A549 (cell line): ENCODE measurements at regions not wholly inside any gene's neighbourhood (a gene's known extent, or its start where the extent isn't known, plus 50 kb on each side); places are given as distances from the start of the nearest gene placed in this dataset.
"Not testable (repeated sequence)": the region's sequence is repeated elsewhere in the genome, so short reads cannot be mapped to it uniquely, and the experiment has no call there.

Experiments
- ATAC-seq, 2 experiments: fragments of 200-7000 bp in 1 of 2; fragments of >200 bp in 1 of 2; cut with Nextera tagmentation in 1 of 2; cut with Tn5 transposase in 1 of 2; 3 replicates each; pipeline versions ENCODE4 v1.8.0 to v1.9.1; 2018 to 2020; ENCODE audit warnings: mild to moderate bottlenecking in 1 of 2, moderate library complexity in 1 of 2
- CTCF ChIA-PET: fragments of 300-600 bp; sonication (Branson Sonifier 250); formaldehyde crosslinking; extraction: SDS; loops from one replicate; lab custom pipeline; 2021; ENCODE audit warnings: antibody characterized with exemption, inconsistent platforms; lab: Yijun Ruan, JAX
- POLR2A ChIA-PET: fragments of 350-600 bp; formaldehyde crosslinking; extraction: SDS; loops from one replicate; lab custom pipeline; 2021; ENCODE audit warnings: antibody characterized with exemption, inconsistent platforms; lab: Yijun Ruan, JAX
- DNase-seq, 2 experiments: peaks; one replicate each; pipeline versions ENCODE4 v3.0.0 to v3.0.0-alpha.2; 2011 to 2016; ENCODE audit warnings: low read depth in 1 of 2, low spot score in 1 of 2
- FAIRE-seq: peaks from 2 replicates; lab custom pipeline; 2011; peaks lifted over from hg19 to GRCh38; lab: Jason Lieb, UNC
- H3K27ac ChIP-seq, 2 experiments: fragments of >200 bp; sonication (Bioruptor Twin); formaldehyde crosslinking; 3 replicates each; pipeline ENCODE4 v1.5.1; 2016 to 2017
- H3K4me1 ChIP-seq: fragments of >200 bp; sonication (Bioruptor Twin); formaldehyde crosslinking; 3 replicates; pipeline ENCODE4 v1.6.1; 2016
- H3K4me2 ChIP-seq: fragments of >200 bp; sonication (Bioruptor Twin); formaldehyde crosslinking; 3 replicates; pipeline ENCODE4 v1.6.1; 2016
- H3K4me3 ChIP-seq: fragments of >200 bp; sonication (Bioruptor Twin); formaldehyde crosslinking; 3 replicates; pipeline ENCODE4 v1.5.1; 2016
- H3K9me3 ChIP-seq: fragments of >200 bp; sonication (Bioruptor Twin); formaldehyde crosslinking; 3 replicates; pipeline ENCODE4 v1.6.1; 2016
- ATOH8 ChIP-seq: fragments of 250-450 bp; sonication (Bioruptor Pico); IDR thresholded peaks from 2 replicates; pipeline ENCODE4 v1.5.0; 2020; ENCODE audit warnings: low read depth, mild to moderate bottlenecking, moderate library complexity
- BHLHE40 ChIP-seq: IDR thresholded peaks from 2 replicates; pipeline ENCODE4 v1.6.1; 2012; ENCODE audit warnings: low read depth, low read length, inconsistent platforms
- CEBPB ChIP-seq, 2 experiments: fragments of >200 bp in 1 of 2; sonication (Bioruptor Twin) in 1 of 2; formaldehyde crosslinking in 1 of 2; IDR thresholded peaks; 2 replicates each; pipeline ENCODE4 v1.6.1; 2012 to 2016
- EHMT2 ChIP-seq: fragments of 200-600 bp; sonication (generic); IDR thresholded peaks from 2 replicates; pipeline ENCODE4 v1.6.1; 2016; ENCODE audit warnings: antibody characterized with exemption, low read depth, mild to moderate bottlenecking, moderate library complexity
- ESRRA ChIP-seq: fragments of 150-350 bp; IDR thresholded peaks from 2 replicates; pipeline ENCODE4 v1.6.1; 2014; ENCODE audit warnings: mild to moderate bottlenecking, low read length, borderline replicate concordance
- FOSB ChIP-seq: fragments of 250-450 bp; sonication (Bioruptor Pico); IDR thresholded peaks from 2 replicates; pipeline ENCODE4 v1.5.0; 2020; ENCODE audit warnings: mild to moderate bottlenecking, moderate library complexity
- FOXS1 ChIP-seq: fragments of 250-450 bp; sonication (Bioruptor Pico); IDR thresholded peaks from 2 replicates; pipeline ENCODE4 v1.5.0; 2020; ENCODE audit warnings: mild to moderate bottlenecking, moderate library complexity
- HDAC2 ChIP-seq: fragments of 200-600 bp; sonication (generic); IDR thresholded peaks from 2 replicates; pipeline ENCODE4 v1.6.1; 2016
- HEYL ChIP-seq: fragments of 250-450 bp; sonication (Bioruptor Pico); IDR thresholded peaks from 2 replicates; pipeline ENCODE4 v1.8.0; 2021; ENCODE audit warnings: mild to moderate bottlenecking, moderate library complexity
- HOXA7 ChIP-seq: fragments of 250-450 bp; sonication (Bioruptor Pico); IDR thresholded peaks from 2 replicates; pipeline ENCODE4 v1.5.0; 2020; ENCODE audit warnings: mild to moderate bottlenecking, moderate library complexity
- HOXB13 ChIP-seq: fragments of 250-450 bp; sonication (Bioruptor Pico); IDR thresholded peaks from 2 replicates; pipeline ENCODE4 v1.5.0; 2020; ENCODE audit warnings: low read depth, mild to moderate bottlenecking, moderate library complexity
- HOXB5 ChIP-seq: fragments of 250-450 bp; sonication (Bioruptor Pico); IDR thresholded peaks from 2 replicates; pipeline ENCODE4 v1.5.0; 2020; ENCODE audit warnings: mild to moderate bottlenecking, moderate library complexity
- MYC ChIP-seq: IDR thresholded peaks from 2 replicates; pipeline ENCODE4 v1.6.1; 2012; ENCODE audit warnings: mild to moderate bottlenecking, inconsistent platforms, low read length, improper control_type of control experiment, borderline replicate concordance
- RFX5 ChIP-seq: fragments of 450-650 bp; IDR thresholded peaks from 2 replicates; pipeline ENCODE4 v1.7.1; 2014; ENCODE audit warnings: antibody characterized with exemption, mild to moderate bottlenecking, moderate library complexity
- SREBF2 ChIP-seq: fragments of 450-650 bp; IDR thresholded peaks from 2 replicates; pipeline ENCODE4 v1.6.1; 2014; ENCODE audit warnings: mild to moderate bottlenecking, moderate library complexity
- TP53 ChIP-seq: fragments of 250-450 bp; sonication (Bioruptor Pico); IDR thresholded peaks from 2 replicates; pipeline ENCODE4 v1.5.0; 2021; ENCODE audit warnings: mild to moderate bottlenecking, moderate library complexity
- ZSCAN20 ChIP-seq: fragments of 250-450 bp; sonication (Bioruptor Pico); IDR thresholded peaks from 2 replicates; pipeline ENCODE4 v1.8.0; 2022; ENCODE audit warnings: mild to moderate bottlenecking, moderate library complexity
- WGBS: methylation state at CpG from one replicate; pipeline ENCODE4 v1.1.6; 2017; ENCODE audit errors: missing lambda C conversion rate; 5-methylcytosine and 5-hydroxymethylcytosine counted together
- TF ChIP-seq, protein P1 (sequence below): fragments of >200 bp; sonication (Bioruptor Twin); formaldehyde crosslinking; IDR thresholded peaks from 2 replicates; pipeline ENCODE4 v1.6.1; 2016
- TF ChIP-seq, protein P2 (sequence below): IDR thresholded peaks from 2 replicates; pipeline ENCODE4 v1.6.1; 2012
- TF ChIP-seq, protein P3 (sequence below): IDR thresholded peaks from 2 replicates; pipeline ENCODE4 v1.6.1; 2012

DNA sequence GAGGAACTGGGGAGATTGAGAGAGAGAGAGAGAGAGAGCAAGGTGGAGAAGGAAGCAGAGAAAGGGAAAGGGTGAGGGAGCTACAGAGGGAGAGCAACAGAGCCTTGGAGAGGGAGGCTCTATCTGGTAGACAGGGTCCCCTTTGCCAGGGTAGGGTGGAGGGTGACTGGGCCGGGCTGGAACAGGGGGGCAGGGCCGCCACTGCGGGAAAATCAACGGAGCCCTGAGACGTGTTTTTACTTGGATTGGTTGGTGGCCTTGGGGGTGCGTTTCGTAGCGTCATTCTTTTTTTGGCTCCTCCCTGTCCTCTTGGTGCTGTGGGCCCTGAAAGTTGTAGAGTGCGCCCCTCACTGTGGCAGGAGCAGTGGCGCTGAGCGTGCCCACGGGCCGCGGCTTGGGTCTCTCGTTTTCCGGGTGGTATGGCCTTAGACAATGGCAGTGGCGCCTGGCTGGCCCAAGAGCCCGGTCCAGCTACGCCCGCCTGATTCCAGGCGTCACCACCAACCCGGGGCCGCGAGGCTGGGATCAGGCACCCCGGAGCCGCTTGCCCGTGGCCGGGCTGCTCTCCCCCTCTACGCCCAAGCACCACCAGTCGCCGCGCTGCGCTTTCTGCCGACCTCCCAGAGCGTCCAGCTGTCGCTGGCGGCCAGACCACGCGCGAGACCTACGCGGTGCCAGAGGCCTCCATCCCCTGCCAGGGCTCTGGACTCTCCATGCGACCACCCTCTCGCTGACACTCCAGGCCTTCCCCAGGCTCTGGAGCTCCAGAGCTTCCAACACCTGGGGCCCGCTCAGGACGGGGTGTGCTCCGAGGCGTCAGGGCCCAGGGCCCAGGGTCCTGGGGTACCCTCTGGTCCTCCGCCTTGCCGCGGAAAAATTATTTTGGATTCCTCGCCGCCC, 443.8 kb upstream of the DEFB115 start:
- H3K27ac ChIP-seq, POLR2A ChIA-PET, H3K9me3 ChIP-seq, H3K4me2 ChIP-seq, H3K4me3 ChIP-seq, H3K4me1 ChIP-seq, FAIRE-seq, CTCF ChIA-PET, DNase-seq: not testable (repeated sequence)
- 65% methylated on average over 51 of the region's 53 CpGs for WGBS
- ATAC-seq, result peak in 1 of 2 experiments; percentile 59; a peak in 1 of 6 replicates

DNA sequence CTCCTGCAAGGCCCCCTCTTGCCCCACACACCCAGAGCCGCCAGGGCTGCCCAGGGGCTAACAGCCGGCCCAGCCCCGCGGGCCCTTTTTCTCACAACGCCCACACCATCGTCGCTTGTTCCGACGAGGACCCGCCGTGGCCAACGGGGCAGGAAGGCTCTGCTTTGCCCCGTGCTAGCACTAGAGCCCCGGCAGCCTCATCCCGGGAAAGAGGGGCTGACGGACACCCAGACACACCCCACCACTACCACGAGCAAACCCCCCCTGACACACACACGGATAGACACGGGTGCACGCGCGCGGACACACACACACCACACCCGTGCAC, 443.2 kb upstream of the DEFB115 start:
- H3K4me3 ChIP-seq, H3K4me1 ChIP-seq, FAIRE-seq, H3K4me2 ChIP-seq, CTCF ChIA-PET, POLR2A ChIA-PET, H3K27ac ChIP-seq, DNase-seq, ATAC-seq, H3K9me3 ChIP-seq: not testable (repeated sequence)
- WGBS, result 56% methylated on average over 24 of the region's 24 CpGs

DNA sequence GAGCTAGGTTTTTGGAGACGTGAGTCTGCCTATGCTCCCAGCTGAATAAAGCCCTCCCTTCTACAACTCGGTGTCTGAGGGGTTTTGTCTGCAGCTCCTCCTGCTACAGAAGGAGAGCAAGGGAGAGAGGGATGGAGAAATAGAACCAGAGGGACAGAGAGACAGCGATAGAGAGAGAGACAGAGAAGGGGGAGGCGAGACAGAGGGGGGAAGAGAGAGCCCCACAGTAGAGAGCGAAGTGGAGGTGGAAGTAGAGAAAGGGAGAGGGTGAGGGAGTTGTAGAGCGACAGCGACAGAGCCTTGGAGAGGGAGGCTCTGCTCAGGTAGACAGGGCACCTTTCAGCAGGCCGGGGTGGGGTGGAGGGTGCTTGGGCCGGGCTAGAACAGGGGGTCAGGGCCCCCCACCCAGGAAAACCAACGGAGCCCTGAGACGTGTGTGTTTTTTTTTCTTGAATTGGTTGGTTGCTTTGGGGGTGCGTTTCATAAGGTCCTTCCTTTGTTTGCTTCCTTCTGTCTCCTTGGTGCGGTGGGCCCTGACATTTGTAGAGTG, 442.4 kb upstream of the DEFB115 start:
- FAIRE-seq, ATAC-seq, H3K27ac ChIP-seq, H3K9me3 ChIP-seq, H3K4me2 ChIP-seq, POLR2A ChIA-PET, H3K4me1 ChIP-seq, CTCF ChIA-PET, H3K4me3 ChIP-seq, DNase-seq: not testable (repeated sequence)
- 41% methylated on average over 13 of the region's 13 CpGs for WGBS

- Histone ChIP-seq H3K9me3 (peaks cover under 1% of the 10 kb centered on the region), H3K27ac (no peak overlapping the region), H3K4me3 (no peak overlapping the region), H3K4me1 (no peaks in the 10 kb centered on the region), H3K4me2 (no peak overlapping the region)
- DNase-seq (no peak), FAIRE-seq (no peak), ATAC-seq (no peak; a peak in 1 of 6 replicates)
- CTCF ChIA-PET, result no interaction called here
- POLR2A ChIA-PET, result no interaction called here
- WGBS, result 55% methylated on average over 33 of the region's 38 CpGs
- no peak for TF ChIP-seq CEBPB (IDR thresholded peaks at IDR 0.05)
- TF ChIP-seq EHMT2, result no peak
- no peak for TF ChIP-seq HDAC2
- no peak for TF ChIP-seq RFX5
- no peak for TF ChIP-seq MYC
- no peak for TF ChIP-seq HEYL
- no peak for TF ChIP-seq ATOH8 (CRISPR knock-in tag)
- TF ChIP-seq ZSCAN20 (CRISPR knock-in tag), result no peak
- TF ChIP-seq, protein P1, sequence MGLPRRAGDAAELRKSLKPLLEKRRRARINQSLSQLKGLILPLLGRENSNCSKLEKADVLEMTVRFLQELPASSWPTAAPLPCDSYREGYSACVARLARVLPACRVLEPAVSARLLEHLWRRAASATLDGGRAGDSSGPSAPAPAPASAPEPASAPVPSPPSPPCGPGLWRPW, result no peak
- TF ChIP-seq FOSB (CRISPR knock-in tag), result no peak
- no peak for TF ChIP-seq HOXA7
- no peak for TF ChIP-seq BHLHE40
- no peak for TF ChIP-seq TP53
- TF ChIP-seq, protein P2, sequence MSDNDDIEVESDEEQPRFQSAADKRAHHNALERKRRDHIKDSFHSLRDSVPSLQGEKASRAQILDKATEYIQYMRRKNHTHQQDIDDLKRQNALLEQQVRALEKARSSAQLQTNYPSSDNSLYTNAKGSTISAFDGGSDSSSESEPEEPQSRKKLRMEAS, result no peak
- TF ChIP-seq, protein P3, sequence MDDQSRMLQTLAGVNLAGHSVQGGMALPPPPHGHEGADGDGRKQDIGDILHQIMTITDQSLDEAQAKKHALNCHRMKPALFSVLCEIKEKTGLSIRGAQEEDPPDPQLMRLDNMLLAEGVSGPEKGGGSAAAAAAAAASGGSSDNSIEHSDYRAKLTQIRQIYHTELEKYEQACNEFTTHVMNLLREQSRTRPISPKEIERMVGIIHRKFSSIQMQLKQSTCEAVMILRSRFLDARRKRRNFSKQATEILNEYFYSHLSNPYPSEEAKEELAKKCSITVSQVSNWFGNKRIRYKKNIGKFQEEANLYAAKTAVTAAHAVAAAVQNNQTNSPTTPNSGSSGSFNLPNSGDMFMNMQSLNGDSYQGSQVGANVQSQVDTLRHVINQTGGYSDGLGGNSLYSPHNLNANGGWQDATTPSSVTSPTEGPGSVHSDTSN, result no peak
- TF ChIP-seq FOXS1 (CRISPR knock-in tag), result no peak
- no peak for TF ChIP-seq HOXB13
- TF ChIP-seq ESRRA, result no peak
- no peak for TF ChIP-seq SREBF2
- TF ChIP-seq HOXB5 (CRISPR knock-in tag), result no peak
Measured at GRCh38 chr20:30815577-30816181, 441.8 kb upstream of the DEFB115 start.
